ENCODE measurements at regions not wholly inside any gene's neighbourhood (a gene's known extent, or its start where the extent isn't known, plus 50 kb on each side); places are given as distances from the start of the nearest gene placed in this dataset.

- TF ChIP-seq EP300 (IDR thresholded peaks at IDR 0.05) (no peak), POLR2A (IDR thresholded peaks at IDR 0.05) (no peak), CTCF (IDR thresholded peaks at IDR 0.05) (no peak)
Observed at GRCh38 chr10:62580396-62580795, 206.2 kb downstream of the ZNF365 start.

Measured in tibial nerve (tissue), 4 donors.